H1 (cell line): ENCODE measurements at regions not wholly inside any gene's neighbourhood (a gene's known extent, or its start where the extent isn't known, plus 50 kb on each side); places are given as distances from the start of the nearest gene placed in this dataset.

Experiments
- EP300 ChIP-seq, 2 experiments: IDR thresholded peaks; 1 replicate in 1 of 2; 2 replicates in 1 of 2; pipeline ENCODE4 v1.6.1; 2011 to 2012; ENCODE audit warnings: low read depth in 2 of 2, low read length in 2 of 2, mild to moderate bottlenecking in 2 of 2, borderline replicate concordance in 1 of 2, inconsistent platforms in 1 of 2, moderate library complexity in 1 of 2
- EZH2 ChIP-seq: fragments of 200-600 bp; sonication (generic); IDR thresholded peaks from 2 replicates; pipeline ENCODE4 v1.7.1; 2012; ENCODE audit warnings: low read depth, mild to moderate bottlenecking, moderate library complexity, low read length, inconsistent platforms; ENCODE audit not compliant: severe bottlenecking
- MAFK ChIP-seq: IDR thresholded peaks from 2 replicates; pipeline ENCODE4 v1.6.1; 2012; ENCODE audit warnings: low read depth, mild to moderate bottlenecking, improper control_type of control experiment, low read length
- POLR2A ChIP-seq, 2 experiments: IDR thresholded peaks; 1 replicate in 1 of 2; 2 replicates in 1 of 2; pipeline ENCODE4 v1.6.1; 2011; ENCODE audit warnings: low read depth in 2 of 2, low read length in 2 of 2, mild to moderate bottlenecking in 2 of 2; ENCODE audit errors: control extremely low read depth in 1 of 2
- SIRT6 ChIP-seq: IDR thresholded peaks from one replicate; pipeline ENCODE4 v1.7.1; 2012; ENCODE audit warnings: low read length, inconsistent platforms
- SP2 ChIP-seq: IDR thresholded peaks from 2 replicates; pipeline ENCODE4 v1.6.1; 2012; ENCODE audit warnings: mild to moderate bottlenecking, low read length, inconsistent platforms
- TF ChIP-seq, protein P1 (sequence below): fragments of 300-600 bp; sonication (generic); IDR thresholded peaks from 2 replicates; pipeline ENCODE4 v1.7.1; 2012; ENCODE audit warnings: low read length, moderate library complexity, mild to moderate bottlenecking, inconsistent platforms; ENCODE audit not compliant: insufficient replicate concordance

GRCh38 chr14:27613102-27613501, 1015.3 kb upstream of the NOVA1 start (continued):
- TF ChIP-seq, protein P1, sequence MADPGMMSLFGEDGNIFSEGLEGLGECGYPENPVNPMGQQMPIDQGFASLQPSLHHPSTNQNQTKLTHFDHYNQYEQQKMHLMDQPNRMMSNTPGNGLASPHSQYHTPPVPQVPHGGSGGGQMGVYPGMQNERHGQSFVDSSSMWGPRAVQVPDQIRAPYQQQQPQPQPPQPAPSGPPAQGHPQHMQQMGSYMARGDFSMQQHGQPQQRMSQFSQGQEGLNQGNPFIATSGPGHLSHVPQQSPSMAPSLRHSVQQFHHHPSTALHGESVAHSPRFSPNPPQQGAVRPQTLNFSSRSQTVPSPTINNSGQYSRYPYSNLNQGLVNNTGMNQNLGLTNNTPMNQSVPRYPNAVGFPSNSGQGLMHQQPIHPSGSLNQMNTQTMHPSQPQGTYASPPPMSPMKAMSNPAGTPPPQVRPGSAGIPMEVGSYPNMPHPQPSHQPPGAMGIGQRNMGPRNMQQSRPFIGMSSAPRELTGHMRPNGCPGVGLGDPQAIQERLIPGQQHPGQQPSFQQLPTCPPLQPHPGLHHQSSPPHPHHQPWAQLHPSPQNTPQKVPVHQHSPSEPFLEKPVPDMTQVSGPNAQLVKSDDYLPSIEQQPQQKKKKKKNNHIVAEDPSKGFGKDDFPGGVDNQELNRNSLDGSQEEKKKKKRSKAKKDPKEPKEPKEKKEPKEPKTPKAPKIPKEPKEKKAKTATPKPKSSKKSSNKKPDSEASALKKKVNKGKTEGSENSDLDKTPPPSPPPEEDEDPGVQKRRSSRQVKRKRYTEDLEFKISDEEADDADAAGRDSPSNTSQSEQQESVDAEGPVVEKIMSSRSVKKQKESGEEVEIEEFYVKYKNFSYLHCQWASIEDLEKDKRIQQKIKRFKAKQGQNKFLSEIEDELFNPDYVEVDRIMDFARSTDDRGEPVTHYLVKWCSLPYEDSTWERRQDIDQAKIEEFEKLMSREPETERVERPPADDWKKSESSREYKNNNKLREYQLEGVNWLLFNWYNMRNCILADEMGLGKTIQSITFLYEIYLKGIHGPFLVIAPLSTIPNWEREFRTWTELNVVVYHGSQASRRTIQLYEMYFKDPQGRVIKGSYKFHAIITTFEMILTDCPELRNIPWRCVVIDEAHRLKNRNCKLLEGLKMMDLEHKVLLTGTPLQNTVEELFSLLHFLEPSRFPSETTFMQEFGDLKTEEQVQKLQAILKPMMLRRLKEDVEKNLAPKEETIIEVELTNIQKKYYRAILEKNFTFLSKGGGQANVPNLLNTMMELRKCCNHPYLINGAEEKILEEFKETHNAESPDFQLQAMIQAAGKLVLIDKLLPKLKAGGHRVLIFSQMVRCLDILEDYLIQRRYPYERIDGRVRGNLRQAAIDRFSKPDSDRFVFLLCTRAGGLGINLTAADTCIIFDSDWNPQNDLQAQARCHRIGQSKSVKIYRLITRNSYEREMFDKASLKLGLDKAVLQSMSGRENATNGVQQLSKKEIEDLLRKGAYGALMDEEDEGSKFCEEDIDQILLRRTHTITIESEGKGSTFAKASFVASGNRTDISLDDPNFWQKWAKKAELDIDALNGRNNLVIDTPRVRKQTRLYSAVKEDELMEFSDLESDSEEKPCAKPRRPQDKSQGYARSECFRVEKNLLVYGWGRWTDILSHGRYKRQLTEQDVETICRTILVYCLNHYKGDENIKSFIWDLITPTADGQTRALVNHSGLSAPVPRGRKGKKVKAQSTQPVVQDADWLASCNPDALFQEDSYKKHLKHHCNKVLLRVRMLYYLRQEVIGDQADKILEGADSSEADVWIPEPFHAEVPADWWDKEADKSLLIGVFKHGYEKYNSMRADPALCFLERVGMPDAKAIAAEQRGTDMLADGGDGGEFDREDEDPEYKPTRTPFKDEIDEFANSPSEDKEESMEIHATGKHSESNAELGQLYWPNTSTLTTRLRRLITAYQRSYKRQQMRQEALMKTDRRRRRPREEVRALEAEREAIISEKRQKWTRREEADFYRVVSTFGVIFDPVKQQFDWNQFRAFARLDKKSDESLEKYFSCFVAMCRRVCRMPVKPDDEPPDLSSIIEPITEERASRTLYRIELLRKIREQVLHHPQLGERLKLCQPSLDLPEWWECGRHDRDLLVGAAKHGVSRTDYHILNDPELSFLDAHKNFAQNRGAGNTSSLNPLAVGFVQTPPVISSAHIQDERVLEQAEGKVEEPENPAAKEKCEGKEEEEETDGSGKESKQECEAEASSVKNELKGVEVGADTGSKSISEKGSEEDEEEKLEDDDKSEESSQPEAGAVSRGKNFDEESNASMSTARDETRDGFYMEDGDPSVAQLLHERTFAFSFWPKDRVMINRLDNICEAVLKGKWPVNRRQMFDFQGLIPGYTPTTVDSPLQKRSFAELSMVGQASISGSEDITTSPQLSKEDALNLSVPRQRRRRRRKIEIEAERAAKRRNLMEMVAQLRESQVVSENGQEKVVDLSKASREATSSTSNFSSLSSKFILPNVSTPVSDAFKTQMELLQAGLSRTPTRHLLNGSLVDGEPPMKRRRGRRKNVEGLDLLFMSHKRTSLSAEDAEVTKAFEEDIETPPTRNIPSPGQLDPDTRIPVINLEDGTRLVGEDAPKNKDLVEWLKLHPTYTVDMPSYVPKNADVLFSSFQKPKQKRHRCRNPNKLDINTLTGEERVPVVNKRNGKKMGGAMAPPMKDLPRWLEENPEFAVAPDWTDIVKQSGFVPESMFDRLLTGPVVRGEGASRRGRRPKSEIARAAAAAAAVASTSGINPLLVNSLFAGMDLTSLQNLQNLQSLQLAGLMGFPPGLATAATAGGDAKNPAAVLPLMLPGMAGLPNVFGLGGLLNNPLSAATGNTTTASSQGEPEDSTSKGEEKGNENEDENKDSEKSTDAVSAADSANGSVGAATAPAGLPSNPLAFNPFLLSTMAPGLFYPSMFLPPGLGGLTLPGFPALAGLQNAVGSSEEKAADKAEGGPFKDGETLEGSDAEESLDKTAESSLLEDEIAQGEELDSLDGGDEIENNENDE = no peak
- TF ChIP-seq EZH2 (no peak), EP300 (IDR thresholded peaks at IDR 0.05; ENCODE audit: borderline replicate concordance in 1 of 2, low read depth in 2 of 2, low read length in 2 of 2) (no peak), POLR2A (IDR thresholded peaks at IDR 0.05; ENCODE audit: control extremely low read depth in 1 of 2, low read depth in 2 of 2, low read length in 2 of 2) (no peak), MAFK (no peak), SIRT6 (no peak), SP2 (no peak)
